ENCODE measurements at regions not wholly inside any gene's neighbourhood (a gene's known extent, or its start where the extent isn't known, plus 50 kb on each side); places are given as distances from the start of the nearest gene placed in this dataset.

DNA sequence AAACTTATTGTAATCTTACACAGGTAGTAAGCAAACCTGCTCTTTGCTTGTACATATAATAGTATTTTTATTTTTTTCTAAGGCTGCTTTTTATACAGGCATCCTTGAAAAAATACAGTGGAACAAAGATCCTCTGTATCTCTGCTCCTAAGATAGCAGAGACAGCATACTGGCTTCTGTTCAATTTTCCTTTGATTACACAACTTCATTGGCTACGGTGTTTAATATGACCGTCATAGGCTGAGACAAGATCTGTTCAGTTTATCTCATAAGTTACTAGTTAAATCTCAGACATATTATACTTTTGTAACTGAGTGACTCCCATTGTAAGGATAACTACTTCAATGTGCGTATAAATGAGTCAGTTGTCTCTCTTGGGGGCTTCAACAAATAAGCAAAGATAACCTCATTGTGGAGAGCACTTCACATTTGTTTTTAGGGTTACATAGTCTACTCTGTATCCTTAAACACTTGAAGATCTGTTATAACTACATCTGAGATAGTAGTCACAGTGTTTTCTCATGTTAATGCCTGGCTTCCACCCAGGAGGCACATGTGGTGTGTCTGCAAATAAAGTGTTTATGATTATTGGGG is 166.1 kb downstream of the KDM5D start:
- no peaks in the 10 kb centered on the region for H3K27me3 ChIP-seq (ENCODE audit: insufficient read depth, low read length)
- no peak overlapping the region for H2AFZ ChIP-seq (ENCODE audit: low read depth, low read length, poor library complexity, severe bottlenecking)
- H3K79me2 ChIP-seq (ENCODE audit: insufficient read depth, low read length), result peaks cover 20% of the 10 kb centered on the region; the same call in 1 of the 2 replicates
- intact Hi-C loops (cut with micrococcal nuclease), result no loop called here
- no peak overlapping the region for H3K4me3 ChIP-seq (replicated peaks in 1 of 2; ENCODE audit: low read depth in 1 of 2, low read length in 2 of 2)
- TF ChIP-seq POLR2A (IDR thresholded peaks at IDR 0.05; ENCODE audit: borderline replicate concordance, extremely low read depth, insufficient read depth, insufficient read length) (no peak), FOSL1 (IDR thresholded peaks at IDR 0.05; ENCODE audit: low read depth) (no peak), ZNF274 (IDR thresholded peaks at IDR 0.05; ENCODE audit: low read depth, low read length) (no peak), CEBPB (IDR thresholded peaks at IDR 0.05; ENCODE audit: low read depth) (no peak), SIN3A (IDR thresholded peaks at IDR 0.05; ENCODE audit: low read depth) (no peak), ZFX (IDR thresholded peaks at IDR 0.05) (no peak), EGR1 (IDR thresholded peaks at IDR 0.05; ENCODE audit: low read depth) (no peak), TCF7L2 (IDR thresholded peaks at IDR 0.05; ENCODE audit: borderline replicate concordance, extremely low read depth, insufficient read depth, insufficient read length) (no peak), RAD21 (IDR thresholded peaks at IDR 0.05; ENCODE audit: low read depth) (no peak)
- TF ChIP-seq, protein P1, sequence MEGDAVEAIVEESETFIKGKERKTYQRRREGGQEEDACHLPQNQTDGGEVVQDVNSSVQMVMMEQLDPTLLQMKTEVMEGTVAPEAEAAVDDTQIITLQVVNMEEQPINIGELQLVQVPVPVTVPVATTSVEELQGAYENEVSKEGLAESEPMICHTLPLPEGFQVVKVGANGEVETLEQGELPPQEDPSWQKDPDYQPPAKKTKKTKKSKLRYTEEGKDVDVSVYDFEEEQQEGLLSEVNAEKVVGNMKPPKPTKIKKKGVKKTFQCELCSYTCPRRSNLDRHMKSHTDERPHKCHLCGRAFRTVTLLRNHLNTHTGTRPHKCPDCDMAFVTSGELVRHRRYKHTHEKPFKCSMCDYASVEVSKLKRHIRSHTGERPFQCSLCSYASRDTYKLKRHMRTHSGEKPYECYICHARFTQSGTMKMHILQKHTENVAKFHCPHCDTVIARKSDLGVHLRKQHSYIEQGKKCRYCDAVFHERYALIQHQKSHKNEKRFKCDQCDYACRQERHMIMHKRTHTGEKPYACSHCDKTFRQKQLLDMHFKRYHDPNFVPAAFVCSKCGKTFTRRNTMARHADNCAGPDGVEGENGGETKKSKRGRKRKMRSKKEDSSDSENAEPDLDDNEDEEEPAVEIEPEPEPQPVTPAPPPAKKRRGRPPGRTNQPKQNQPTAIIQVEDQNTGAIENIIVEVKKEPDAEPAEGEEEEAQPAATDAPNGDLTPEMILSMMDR (IDR thresholded peaks at IDR 0.05 in 2 of 3, conservative IDR thresholded peaks at IDR 0.05 in 1 of 3; ENCODE audit: borderline replicate concordance in 1 of 3, insufficient read depth in 1 of 3, low read depth in 2 of 3, low read length in 2 of 3), result no peak
- TF ChIP-seq, protein P2, sequence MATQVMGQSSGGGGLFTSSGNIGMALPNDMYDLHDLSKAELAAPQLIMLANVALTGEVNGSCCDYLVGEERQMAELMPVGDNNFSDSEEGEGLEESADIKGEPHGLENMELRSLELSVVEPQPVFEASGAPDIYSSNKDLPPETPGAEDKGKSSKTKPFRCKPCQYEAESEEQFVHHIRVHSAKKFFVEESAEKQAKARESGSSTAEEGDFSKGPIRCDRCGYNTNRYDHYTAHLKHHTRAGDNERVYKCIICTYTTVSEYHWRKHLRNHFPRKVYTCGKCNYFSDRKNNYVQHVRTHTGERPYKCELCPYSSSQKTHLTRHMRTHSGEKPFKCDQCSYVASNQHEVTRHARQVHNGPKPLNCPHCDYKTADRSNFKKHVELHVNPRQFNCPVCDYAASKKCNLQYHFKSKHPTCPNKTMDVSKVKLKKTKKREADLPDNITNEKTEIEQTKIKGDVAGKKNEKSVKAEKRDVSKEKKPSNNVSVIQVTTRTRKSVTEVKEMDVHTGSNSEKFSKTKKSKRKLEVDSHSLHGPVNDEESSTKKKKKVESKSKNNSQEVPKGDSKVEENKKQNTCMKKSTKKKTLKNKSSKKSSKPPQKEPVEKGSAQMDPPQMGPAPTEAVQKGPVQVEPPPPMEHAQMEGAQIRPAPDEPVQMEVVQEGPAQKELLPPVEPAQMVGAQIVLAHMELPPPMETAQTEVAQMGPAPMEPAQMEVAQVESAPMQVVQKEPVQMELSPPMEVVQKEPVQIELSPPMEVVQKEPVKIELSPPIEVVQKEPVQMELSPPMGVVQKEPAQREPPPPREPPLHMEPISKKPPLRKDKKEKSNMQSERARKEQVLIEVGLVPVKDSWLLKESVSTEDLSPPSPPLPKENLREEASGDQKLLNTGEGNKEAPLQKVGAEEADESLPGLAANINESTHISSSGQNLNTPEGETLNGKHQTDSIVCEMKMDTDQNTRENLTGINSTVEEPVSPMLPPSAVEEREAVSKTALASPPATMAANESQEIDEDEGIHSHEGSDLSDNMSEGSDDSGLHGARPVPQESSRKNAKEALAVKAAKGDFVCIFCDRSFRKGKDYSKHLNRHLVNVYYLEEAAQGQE (IDR thresholded peaks at IDR 0.05; ENCODE audit: low read depth), result no peak
- TF ChIP-seq, protein P3, sequence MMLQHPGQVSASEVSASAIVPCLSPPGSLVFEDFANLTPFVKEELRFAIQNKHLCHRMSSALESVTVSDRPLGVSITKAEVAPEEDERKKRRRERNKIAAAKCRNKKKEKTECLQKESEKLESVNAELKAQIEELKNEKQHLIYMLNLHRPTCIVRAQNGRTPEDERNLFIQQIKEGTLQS (IDR thresholded peaks at IDR 0.05), result no peak
- TF ChIP-seq, protein P4, sequence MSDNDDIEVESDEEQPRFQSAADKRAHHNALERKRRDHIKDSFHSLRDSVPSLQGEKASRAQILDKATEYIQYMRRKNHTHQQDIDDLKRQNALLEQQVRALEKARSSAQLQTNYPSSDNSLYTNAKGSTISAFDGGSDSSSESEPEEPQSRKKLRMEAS (IDR thresholded peaks at IDR 0.05), result no peak
- no peak overlapping the region for H3K27ac ChIP-seq (ENCODE audit: low read depth, low read length)
- no peaks in the 10 kb centered on the region for H3K4me1 ChIP-seq (ENCODE audit: control insufficient read depth in 1 of 2, insufficient read depth in 2 of 2, low read length in 2 of 2)
- no peak overlapping the region for H3K4me2 ChIP-seq (ENCODE audit: low read length)
- ChIA-PET RAD21 (ENCODE audit: low non-redundant PET in 1 of 2, low total read pairs in 2 of 2, uncharacterized antibody in 2 of 2, unreplicated experiment in 2 of 2) (no interaction called here), POLR2A (no interaction called here), CTCF (no interaction called here)
- no peaks in the 10 kb centered on the region for H4K20me1 ChIP-seq (ENCODE audit: insufficient read depth)
- H3K9me3 ChIP-seq (ENCODE audit: control insufficient read depth in 1 of 2, insufficient read depth in 1 of 2, low read depth in 1 of 2, low read length in 2 of 2), result no peaks in the 10 kb centered on the region
- H3K36me3 ChIP-seq (ENCODE audit: control insufficient read depth in 1 of 2, insufficient read depth in 2 of 2, low read length in 2 of 2), result no peaks in the 10 kb centered on the region
- H3K9me2 ChIP-seq (ENCODE audit: insufficient read depth), result no peaks in the 10 kb centered on the region
- no peak for DNase-seq (ENCODE audit: low read depth, low spot score)
- H3K9ac ChIP-seq (ENCODE audit: low read length), result no peak overlapping the region
- no TSS peak for BruUV-seq (replicated peaks)
- ATAC-seq, result no peak
